ENCODE measurements at regions not wholly inside any gene's neighbourhood (a gene's known extent, or its start where the extent isn't known, plus 50 kb on each side); places are given as distances from the start of the nearest gene placed in this dataset.

- no peak for TF ChIP-seq CTCF (IDR thresholded peaks at IDR 0.05; ENCODE audit: low read length)
- no peak for TF ChIP-seq EZH2phosphoT487 (IDR thresholded peaks at IDR 0.05; ENCODE audit: low read length)
- TF ChIP-seq EZH2 (optimal IDR thresholded peaks at IDR 0.05; ENCODE audit: low read depth, low read length), result no peak
Measured at GRCh38 chr11:87536565-87536964, 498.8 kb downstream of the TMEM135 start.

Measured in MM.1S (cell line).